ENCODE measurements at regions not wholly inside any gene's neighbourhood (a gene's known extent, or its start where the extent isn't known, plus 50 kb on each side); places are given as distances from the start of the nearest gene placed in this dataset.

DNA sequence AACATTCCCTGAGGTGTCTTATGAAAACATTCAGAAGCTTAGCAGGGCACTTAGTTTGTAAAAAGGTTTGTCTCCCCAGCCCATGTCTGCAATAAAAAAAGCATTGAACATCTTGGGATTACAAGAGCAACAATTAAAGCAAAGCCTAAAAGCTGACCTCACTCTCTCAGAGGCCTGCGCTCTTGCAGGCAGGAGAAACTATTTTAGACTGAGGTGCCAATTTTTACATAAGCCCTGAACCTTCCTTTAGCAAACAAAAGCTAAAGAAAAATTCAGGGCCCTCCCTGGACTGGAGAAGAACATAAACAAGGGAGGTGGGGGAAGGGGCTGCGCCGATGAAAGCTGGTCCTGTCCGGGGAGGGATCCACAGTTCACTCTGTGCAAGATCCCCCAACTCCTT lies 312.7 kb upstream of the RNF32 start:
- TF ChIP-seq, protein P1, sequence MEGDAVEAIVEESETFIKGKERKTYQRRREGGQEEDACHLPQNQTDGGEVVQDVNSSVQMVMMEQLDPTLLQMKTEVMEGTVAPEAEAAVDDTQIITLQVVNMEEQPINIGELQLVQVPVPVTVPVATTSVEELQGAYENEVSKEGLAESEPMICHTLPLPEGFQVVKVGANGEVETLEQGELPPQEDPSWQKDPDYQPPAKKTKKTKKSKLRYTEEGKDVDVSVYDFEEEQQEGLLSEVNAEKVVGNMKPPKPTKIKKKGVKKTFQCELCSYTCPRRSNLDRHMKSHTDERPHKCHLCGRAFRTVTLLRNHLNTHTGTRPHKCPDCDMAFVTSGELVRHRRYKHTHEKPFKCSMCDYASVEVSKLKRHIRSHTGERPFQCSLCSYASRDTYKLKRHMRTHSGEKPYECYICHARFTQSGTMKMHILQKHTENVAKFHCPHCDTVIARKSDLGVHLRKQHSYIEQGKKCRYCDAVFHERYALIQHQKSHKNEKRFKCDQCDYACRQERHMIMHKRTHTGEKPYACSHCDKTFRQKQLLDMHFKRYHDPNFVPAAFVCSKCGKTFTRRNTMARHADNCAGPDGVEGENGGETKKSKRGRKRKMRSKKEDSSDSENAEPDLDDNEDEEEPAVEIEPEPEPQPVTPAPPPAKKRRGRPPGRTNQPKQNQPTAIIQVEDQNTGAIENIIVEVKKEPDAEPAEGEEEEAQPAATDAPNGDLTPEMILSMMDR (IDR thresholded peaks at IDR 0.05; ENCODE audit: low read depth, low read length, missing input control) = no peak
- TF ChIP-seq JUND (IDR thresholded peaks at IDR 0.05) = no peak
- no peak for TF ChIP-seq SP1 (IDR thresholded peaks at IDR 0.05)
- TF ChIP-seq, protein P2, sequence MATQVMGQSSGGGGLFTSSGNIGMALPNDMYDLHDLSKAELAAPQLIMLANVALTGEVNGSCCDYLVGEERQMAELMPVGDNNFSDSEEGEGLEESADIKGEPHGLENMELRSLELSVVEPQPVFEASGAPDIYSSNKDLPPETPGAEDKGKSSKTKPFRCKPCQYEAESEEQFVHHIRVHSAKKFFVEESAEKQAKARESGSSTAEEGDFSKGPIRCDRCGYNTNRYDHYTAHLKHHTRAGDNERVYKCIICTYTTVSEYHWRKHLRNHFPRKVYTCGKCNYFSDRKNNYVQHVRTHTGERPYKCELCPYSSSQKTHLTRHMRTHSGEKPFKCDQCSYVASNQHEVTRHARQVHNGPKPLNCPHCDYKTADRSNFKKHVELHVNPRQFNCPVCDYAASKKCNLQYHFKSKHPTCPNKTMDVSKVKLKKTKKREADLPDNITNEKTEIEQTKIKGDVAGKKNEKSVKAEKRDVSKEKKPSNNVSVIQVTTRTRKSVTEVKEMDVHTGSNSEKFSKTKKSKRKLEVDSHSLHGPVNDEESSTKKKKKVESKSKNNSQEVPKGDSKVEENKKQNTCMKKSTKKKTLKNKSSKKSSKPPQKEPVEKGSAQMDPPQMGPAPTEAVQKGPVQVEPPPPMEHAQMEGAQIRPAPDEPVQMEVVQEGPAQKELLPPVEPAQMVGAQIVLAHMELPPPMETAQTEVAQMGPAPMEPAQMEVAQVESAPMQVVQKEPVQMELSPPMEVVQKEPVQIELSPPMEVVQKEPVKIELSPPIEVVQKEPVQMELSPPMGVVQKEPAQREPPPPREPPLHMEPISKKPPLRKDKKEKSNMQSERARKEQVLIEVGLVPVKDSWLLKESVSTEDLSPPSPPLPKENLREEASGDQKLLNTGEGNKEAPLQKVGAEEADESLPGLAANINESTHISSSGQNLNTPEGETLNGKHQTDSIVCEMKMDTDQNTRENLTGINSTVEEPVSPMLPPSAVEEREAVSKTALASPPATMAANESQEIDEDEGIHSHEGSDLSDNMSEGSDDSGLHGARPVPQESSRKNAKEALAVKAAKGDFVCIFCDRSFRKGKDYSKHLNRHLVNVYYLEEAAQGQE (IDR thresholded peaks at IDR 0.05) = no peak
- no peak for TF ChIP-seq GABPA (IDR thresholded peaks at IDR 0.05 in 1 of 2, conservative IDR thresholded peaks at IDR 0.05 in 1 of 2)
- TF ChIP-seq RAD21 (IDR thresholded peaks at IDR 0.05) = no peak
- no peak for TF ChIP-seq FOXA1 (IDR thresholded peaks at IDR 0.05)
- TF ChIP-seq YY1 (IDR thresholded peaks at IDR 0.05) = no peak
- TF ChIP-seq, protein P3, sequence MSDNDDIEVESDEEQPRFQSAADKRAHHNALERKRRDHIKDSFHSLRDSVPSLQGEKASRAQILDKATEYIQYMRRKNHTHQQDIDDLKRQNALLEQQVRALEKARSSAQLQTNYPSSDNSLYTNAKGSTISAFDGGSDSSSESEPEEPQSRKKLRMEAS (IDR thresholded peaks at IDR 0.05) = no peak
- TF ChIP-seq, protein P4, sequence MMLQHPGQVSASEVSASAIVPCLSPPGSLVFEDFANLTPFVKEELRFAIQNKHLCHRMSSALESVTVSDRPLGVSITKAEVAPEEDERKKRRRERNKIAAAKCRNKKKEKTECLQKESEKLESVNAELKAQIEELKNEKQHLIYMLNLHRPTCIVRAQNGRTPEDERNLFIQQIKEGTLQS (IDR thresholded peaks at IDR 0.05) = no peak
- TF ChIP-seq TAF1 (conservative IDR thresholded peaks at IDR 0.05) = no peak
- TF ChIP-seq HNF4G (IDR thresholded peaks at IDR 0.05) = no peak
